OCI-LY3 (cell line): ENCODE measurements at regions not wholly inside any gene's neighbourhood (a gene's known extent, or its start where the extent isn't known, plus 50 kb on each side); places are given as distances from the start of the nearest gene placed in this dataset.

Experiments
- EZH2phosphoT487 ChIP-seq: fragments of 200-600 bp; shearing (Covaris generic); IDR thresholded peaks from 2 replicates; pipeline ENCODE4 v1.6.1; 2018; ENCODE audit warnings: antibody characterized with exemption, mixed run types, low read depth
- TF ChIP-seq, protein P1 (sequence below): fragments of 200-600, 300-600 bp; sonication (generic); IDR thresholded peaks from 2 replicates; pipeline ENCODE4 v1.5.1; 2014; ENCODE audit warnings: antibody characterized with exemption, low read length, low read depth

DNA sequence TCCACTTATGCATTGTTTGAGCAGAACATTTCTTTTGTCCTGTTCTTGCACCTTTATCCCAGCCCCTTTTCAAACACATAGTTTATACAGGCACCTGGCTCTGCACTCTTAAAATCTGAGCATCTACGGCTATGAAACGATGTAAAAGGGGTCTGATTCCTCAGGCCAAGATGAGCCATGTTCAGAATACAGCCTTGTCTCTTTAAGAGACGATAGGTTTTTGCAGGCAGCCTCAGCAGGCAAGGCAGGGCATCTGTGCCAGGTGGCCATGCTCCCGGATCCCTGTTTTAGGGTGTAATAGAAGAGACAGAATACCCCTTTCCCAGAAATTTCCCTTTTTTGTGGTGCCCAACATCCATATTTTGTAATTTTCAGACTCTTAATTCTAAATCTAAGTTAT is 89.1 kb upstream of the NFIB start:
- TF ChIP-seq, protein P1, sequence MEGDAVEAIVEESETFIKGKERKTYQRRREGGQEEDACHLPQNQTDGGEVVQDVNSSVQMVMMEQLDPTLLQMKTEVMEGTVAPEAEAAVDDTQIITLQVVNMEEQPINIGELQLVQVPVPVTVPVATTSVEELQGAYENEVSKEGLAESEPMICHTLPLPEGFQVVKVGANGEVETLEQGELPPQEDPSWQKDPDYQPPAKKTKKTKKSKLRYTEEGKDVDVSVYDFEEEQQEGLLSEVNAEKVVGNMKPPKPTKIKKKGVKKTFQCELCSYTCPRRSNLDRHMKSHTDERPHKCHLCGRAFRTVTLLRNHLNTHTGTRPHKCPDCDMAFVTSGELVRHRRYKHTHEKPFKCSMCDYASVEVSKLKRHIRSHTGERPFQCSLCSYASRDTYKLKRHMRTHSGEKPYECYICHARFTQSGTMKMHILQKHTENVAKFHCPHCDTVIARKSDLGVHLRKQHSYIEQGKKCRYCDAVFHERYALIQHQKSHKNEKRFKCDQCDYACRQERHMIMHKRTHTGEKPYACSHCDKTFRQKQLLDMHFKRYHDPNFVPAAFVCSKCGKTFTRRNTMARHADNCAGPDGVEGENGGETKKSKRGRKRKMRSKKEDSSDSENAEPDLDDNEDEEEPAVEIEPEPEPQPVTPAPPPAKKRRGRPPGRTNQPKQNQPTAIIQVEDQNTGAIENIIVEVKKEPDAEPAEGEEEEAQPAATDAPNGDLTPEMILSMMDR: no peak
- no peak for TF ChIP-seq EZH2phosphoT487
